GM12864 (cell line): ENCODE measurements at regions not wholly inside any gene's neighbourhood (a gene's known extent, or its start where the extent isn't known, plus 50 kb on each side); places are given as distances from the start of the nearest gene placed in this dataset.

Experiments used
- DNase-seq: peaks from one replicate; pipeline ENCODE4 v3.0.0-alpha.2; 2011; ENCODE audit warnings: low read depth
- H3K4me3 ChIP-seq: 2 replicates; pipeline ENCODE4 v1.5.1; 2011; ENCODE audit warnings: mild to moderate bottlenecking, low read depth, low read length, control low read depth
- CTCF ChIP-seq: IDR thresholded peaks from 2 replicates; pipeline ENCODE4 v1.5.1; 2011; ENCODE audit warnings: low read depth, mild to moderate bottlenecking, moderate library complexity, low read length, control low read depth, inconsistent platforms; ENCODE audit errors: missing control alignments

DNA sequence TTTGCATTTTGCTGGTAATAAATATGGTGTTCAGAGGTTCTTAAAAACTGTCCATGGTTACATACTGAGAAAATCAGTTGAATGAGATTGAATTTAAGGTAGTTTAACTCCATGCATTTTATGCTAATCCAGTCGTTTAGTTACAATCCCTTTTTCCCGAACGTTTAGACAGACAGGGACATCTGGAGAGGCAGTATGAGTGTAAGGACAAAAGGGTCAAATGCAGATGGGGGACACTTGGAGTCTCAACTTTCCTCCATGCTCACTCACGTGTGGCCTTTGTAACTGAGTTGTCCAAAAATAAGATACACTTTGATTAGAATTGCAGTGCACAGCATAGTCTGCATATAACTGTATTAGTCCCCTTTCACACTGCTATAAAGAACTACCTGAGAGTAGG, 63.9 kb downstream of the RDH14 start:
- no peak for TF ChIP-seq CTCF
- DNase-seq = no peak

GRCh38 chr2:18495058-18495457, 65.4 kb downstream of the RDH14 start:
- DNase-seq = no peak
- no peak for TF ChIP-seq CTCF
- no peak overlapping the region for H3K4me3 ChIP-seq

More for the DNA sequence above, 63.9 kb downstream of the RDH14 start:
- no peak overlapping the region for H3K4me3 ChIP-seq

- DNase-seq = no peak
- no peak for TF ChIP-seq CTCF
- no peak overlapping the region for H3K4me3 ChIP-seq
These were observed 67.7 kb downstream of the RDH14 start for GRCh38 chr2:18492721-18493120.

GRCh38 chr2:18491577-18491976, 68.9 kb downstream of the RDH14 start:
- H3K4me3 ChIP-seq = no peak overlapping the region
- no peak for TF ChIP-seq CTCF
- no peak for DNase-seq

DNA sequence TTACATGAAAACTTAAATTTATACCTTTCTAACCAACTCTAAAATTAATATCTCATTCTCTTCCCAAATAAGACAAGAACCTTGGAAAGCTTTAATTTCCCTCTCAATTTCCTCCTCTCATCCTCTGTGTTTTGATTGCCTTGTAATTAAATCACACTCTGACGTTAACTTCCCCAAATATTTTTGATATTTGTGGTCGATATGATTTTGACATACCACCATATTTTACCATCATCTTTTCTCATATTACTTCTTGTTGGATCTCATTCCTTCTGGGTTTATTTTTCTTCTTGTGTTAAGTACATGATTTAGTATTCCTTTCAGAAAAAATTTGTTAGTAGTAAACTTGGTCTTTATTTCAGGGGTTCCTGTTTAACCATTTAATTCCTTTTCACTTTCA, 69.6 kb downstream of the RDH14 start:
- DNase-seq = no peak
- H3K4me3 ChIP-seq = no peak overlapping the region
- TF ChIP-seq CTCF = no peak

DNA sequence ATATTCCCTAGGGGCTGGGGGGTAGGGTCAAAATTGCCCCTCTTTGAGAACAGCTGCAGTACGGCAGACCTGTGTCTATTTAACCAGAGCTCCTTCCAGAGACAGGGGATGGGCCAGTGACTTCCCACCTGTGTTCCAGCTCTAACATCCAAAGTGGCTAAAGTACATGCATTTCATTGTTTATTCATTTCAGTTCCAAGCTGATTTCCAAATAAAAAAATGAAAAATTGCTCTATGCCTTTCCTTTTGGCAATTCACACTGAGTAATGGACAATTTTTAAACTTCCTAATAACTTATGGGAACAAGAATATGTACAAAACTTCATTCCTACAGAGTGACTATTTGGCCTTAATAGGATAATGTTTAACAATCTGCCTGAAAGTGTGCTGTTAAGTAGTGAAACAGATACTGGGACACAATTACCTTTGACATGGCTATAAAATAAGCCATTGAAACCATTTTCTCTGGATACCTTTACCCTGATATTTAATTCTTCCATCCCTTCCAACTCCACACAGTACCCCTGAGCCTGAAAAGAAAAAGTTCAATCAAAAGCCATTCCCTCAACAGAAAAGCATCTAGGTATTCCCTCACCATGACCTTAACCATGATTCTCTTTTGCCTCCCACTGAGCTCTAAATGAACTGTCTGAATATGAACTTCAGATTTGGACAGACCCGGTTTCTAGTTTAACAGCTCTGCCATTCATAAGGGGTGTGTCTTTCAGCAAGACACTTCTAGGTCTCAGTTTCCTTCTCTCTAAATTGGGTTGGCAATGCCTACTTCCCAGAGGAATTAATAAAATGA, 73.1 kb downstream of the RDH14 start:
- no peak for DNase-seq
- H3K4me3 ChIP-seq = no peak overlapping the region
- no peak for TF ChIP-seq CTCF

GRCh38 chr2:18484625-18485024, 75.8 kb downstream of the RDH14 start:
- no peak overlapping the region for H3K4me3 ChIP-seq
- DNase-seq = no peak
- no peak for TF ChIP-seq CTCF
